ENCODE measurements at regions not wholly inside any gene's neighbourhood (a gene's known extent, or its start where the extent isn't known, plus 50 kb on each side); places are given as distances from the start of the nearest gene placed in this dataset.
A peak's percentile ranks its signal among the peaks of the same experiment; 100 is the strongest.
"Not testable (repeated sequence)": the region's sequence is repeated elsewhere in the genome, so short reads cannot be mapped to it uniquely, and the experiment has no call there.

GRCh38 chr16:87046235-87046634, 271.0 kb downstream of the C16orf95 start:
- Mint-ChIP-seq H3K4me1 (peaks cover 96% of the 10 kb centered on the region), H3K4me3 (no peak overlapping the region), H3K27ac (peak overlapping the region; percentile 86), H3K36me3 (ENCODE audit: low read depth) (no peaks in the 10 kb centered on the region), H3K27me3 (ENCODE audit: low read depth, poor library complexity) (peaks cover 21% of the 10 kb centered on the region), H3K9me3 (no peaks in the 10 kb centered on the region)
- DNase-seq, result no peak
- TF ChIP-seq CTCF (IDR thresholded peaks at IDR 0.05), result no peak

- Mint-ChIP-seq H3K4me1 (peaks cover 96% of the 10 kb centered on the region), H3K4me3 (peak overlapping the region; percentile 54), H3K27ac (peak overlapping the region; percentile 86), H3K27me3 (ENCODE audit: low read depth, poor library complexity) (peaks cover 22% of the 10 kb centered on the region), H3K9me3 (peaks cover 1% of the 10 kb centered on the region), H3K36me3 (ENCODE audit: low read depth) (peaks cover 2% of the 10 kb centered on the region)
- TF ChIP-seq CTCF (IDR thresholded peaks at IDR 0.05), result no peak
- no peak for DNase-seq
These were observed 269.8 kb downstream of the C16orf95 start for GRCh38 chr16:87047221-87048037.

- no peak for DNase-seq
- no peak for TF ChIP-seq CTCF (IDR thresholded peaks at IDR 0.05)
- Mint-ChIP-seq H3K27me3 (ENCODE audit: low read depth, poor library complexity) (peaks cover 22% of the 10 kb centered on the region), H3K9me3 (peaks cover 6% of the 10 kb centered on the region), H3K36me3 (ENCODE audit: low read depth) (peaks cover 5% of the 10 kb centered on the region), H3K4me1 (peaks cover 93% of the 10 kb centered on the region), H3K27ac (no peak overlapping the region), H3K4me3 (peak overlapping the region; percentile 54)
These were observed 269.0 kb downstream of the C16orf95 start for GRCh38 chr16:87048038-87048729.

- TF ChIP-seq CTCF (IDR thresholded peaks at IDR 0.05), result no peak
- Mint-ChIP-seq H3K36me3 (ENCODE audit: low read depth) (peaks cover 5% of the 10 kb centered on the region), H3K4me1 (peaks cover 87% of the 10 kb centered on the region), H3K27me3 (ENCODE audit: low read depth, poor library complexity) (peaks cover 20% of the 10 kb centered on the region), H3K4me3 (no peak overlapping the region), H3K27ac (no peak overlapping the region), H3K9me3 (peaks cover 6% of the 10 kb centered on the region)
- no peak for DNase-seq
These were observed 268.5 kb downstream of the C16orf95 start for GRCh38 chr16:87048730-87049115.

- H3K27ac Mint-ChIP-seq; H3K4me3 Mint-ChIP-seq; DNase-seq; H3K36me3 Mint-ChIP-seq (ENCODE audit: low read depth): not testable (repeated sequence)
- peaks cover 11% of the 10 kb centered on the region for H3K9me3 Mint-ChIP-seq
- H3K27me3 Mint-ChIP-seq (ENCODE audit: low read depth, poor library complexity), result peaks cover 19% of the 10 kb centered on the region
- peaks cover 82% of the 10 kb centered on the region for H3K4me1 Mint-ChIP-seq
These were observed 268.0 kb downstream of the C16orf95 start for GRCh38 chr16:87049216-87049615.

GRCh38 chr16:87050142-87050541, 267.1 kb downstream of the C16orf95 start:
- no peak for TF ChIP-seq CTCF (IDR thresholded peaks at IDR 0.05)
- no peak overlapping the region for H3K27ac Mint-ChIP-seq
- peaks cover 73% of the 10 kb centered on the region for H3K4me1 Mint-ChIP-seq
- H3K9me3 Mint-ChIP-seq, result peaks cover 21% of the 10 kb centered on the region
- no peak for DNase-seq
- peaks cover 25% of the 10 kb centered on the region for H3K27me3 Mint-ChIP-seq (ENCODE audit: low read depth, poor library complexity)
- peaks cover 15% of the 10 kb centered on the region for H3K36me3 Mint-ChIP-seq (ENCODE audit: low read depth)
- no peak overlapping the region for H3K4me3 Mint-ChIP-seq

Measured in nephron progenitor cell (in vitro differentiated cells).